ENCODE measurements at regions not wholly inside any gene's neighbourhood (a gene's known extent, or its start where the extent isn't known, plus 50 kb on each side); places are given as distances from the start of the nearest gene placed in this dataset.

- Histone ChIP-seq H3K4me1 (ENCODE audit: control insufficient read depth, insufficient read depth, low read length) (no peaks in the 10 kb centered on the region), H3K27me3 (ENCODE audit: control insufficient read depth in 1 of 2, insufficient read depth in 2 of 2, low read length in 2 of 2) (no peaks in the 10 kb centered on the region), H3K4me3 (ENCODE audit: low read length in 2 of 2) (no peak overlapping the region), H3K36me3 (ENCODE audit: control insufficient read depth in 2 of 2, insufficient read depth in 2 of 2, low read length in 2 of 2) (no peaks in the 10 kb centered on the region), H3K9ac (ENCODE audit: low read length in 2 of 2) (no peak overlapping the region), H3K9me3 (ENCODE audit: control insufficient read depth in 2 of 2, low read length in 2 of 2) (peaks cover 0 to 2% of the 10 kb centered on the region in 2 donors), H3K27ac (ENCODE audit: low read length) (no peak overlapping the region)
Measured at GRCh38 chr3:55297245-55297644, 189.9 kb downstream of the WNT5A start.

GRCh38 chr3:55296791-55297190, 190.3 kb downstream of the WNT5A start:
- Histone ChIP-seq H3K36me3 (ENCODE audit: control insufficient read depth in 2 of 2, insufficient read depth in 2 of 2, low read length in 2 of 2) (no peaks in the 10 kb centered on the region), H3K4me1 (ENCODE audit: control insufficient read depth, insufficient read depth, low read length) (no peaks in the 10 kb centered on the region), H3K9ac (ENCODE audit: low read length in 2 of 2) (no peak overlapping the region), H3K4me3 (ENCODE audit: low read length in 2 of 2) (no peak overlapping the region), H3K27me3 (ENCODE audit: control insufficient read depth in 1 of 2, insufficient read depth in 2 of 2, low read length in 2 of 2) (no peaks in the 10 kb centered on the region), H3K27ac (ENCODE audit: low read length) (no peak overlapping the region), H3K9me3 (ENCODE audit: control insufficient read depth in 2 of 2, low read length in 2 of 2) (peaks cover 0 to 2% of the 10 kb centered on the region in 2 donors)

GRCh38 chr3:55296030-55296429, 191.1 kb downstream of the WNT5A start:
- Histone ChIP-seq H3K9me3 (ENCODE audit: control insufficient read depth in 2 of 2, low read length in 2 of 2) (peaks cover 0 to 2% of the 10 kb centered on the region in 2 donors), H3K27me3 (ENCODE audit: control insufficient read depth in 1 of 2, insufficient read depth in 2 of 2, low read length in 2 of 2) (no peaks in the 10 kb centered on the region), H3K4me1 (ENCODE audit: control insufficient read depth, insufficient read depth, low read length) (no peaks in the 10 kb centered on the region), H3K4me3 (ENCODE audit: low read length in 2 of 2) (no peak overlapping the region), H3K36me3 (ENCODE audit: control insufficient read depth in 2 of 2, insufficient read depth in 2 of 2, low read length in 2 of 2) (no peaks in the 10 kb centered on the region), H3K27ac (ENCODE audit: low read length) (no peak overlapping the region), H3K9ac (ENCODE audit: low read length in 2 of 2) (no peak overlapping the region)

GRCh38 chr3:55294557-55294956, 192.5 kb downstream of the WNT5A start:
- Histone ChIP-seq H3K9me3 (ENCODE audit: control insufficient read depth in 2 of 2, low read length in 2 of 2) (peaks cover 0 to 2% of the 10 kb centered on the region in 2 donors), H3K4me1 (ENCODE audit: control insufficient read depth, insufficient read depth, low read length) (no peaks in the 10 kb centered on the region), H3K27ac (ENCODE audit: low read length) (no peak overlapping the region), H3K27me3 (ENCODE audit: control insufficient read depth in 1 of 2, insufficient read depth in 2 of 2, low read length in 2 of 2) (no peaks in the 10 kb centered on the region), H3K4me3 (ENCODE audit: low read length in 2 of 2) (no peak overlapping the region), H3K9ac (ENCODE audit: low read length in 2 of 2) (no peak overlapping the region), H3K36me3 (ENCODE audit: control insufficient read depth in 2 of 2, insufficient read depth in 2 of 2, low read length in 2 of 2) (no peaks in the 10 kb centered on the region)

- H3K36me3 ChIP-seq (ENCODE audit: control insufficient read depth in 2 of 2, insufficient read depth in 2 of 2, low read length in 2 of 2): no peaks in the 10 kb centered on the region
- no peaks in the 10 kb centered on the region for H3K27me3 ChIP-seq (ENCODE audit: control insufficient read depth in 1 of 2, insufficient read depth in 2 of 2, low read length in 2 of 2)
- no peaks in the 10 kb centered on the region for H3K4me1 ChIP-seq (ENCODE audit: control insufficient read depth, insufficient read depth, low read length)
- H3K9me3 ChIP-seq (ENCODE audit: control insufficient read depth in 2 of 2, low read length in 2 of 2): peaks cover 0 to 2% of the 10 kb centered on the region in 2 donors
- H3K27ac ChIP-seq (ENCODE audit: low read length): no peak overlapping the region
- no peak overlapping the region for H3K4me3 ChIP-seq (ENCODE audit: low read length in 2 of 2)
- H3K9ac ChIP-seq (ENCODE audit: low read length in 2 of 2): no peak overlapping the region
Measured at GRCh38 chr3:55292360-55292759, 194.7 kb downstream of the WNT5A start.

GRCh38 chr3:55288657-55289056, 198.4 kb downstream of the WNT5A start:
- Histone ChIP-seq H3K4me3 (ENCODE audit: low read length in 2 of 2) (no peak overlapping the region), H3K9me3 (ENCODE audit: control insufficient read depth in 2 of 2, low read length in 2 of 2) (peaks cover 0 to 4% of the 10 kb centered on the region in 2 donors), H3K9ac (ENCODE audit: low read length in 2 of 2) (no peak overlapping the region), H3K36me3 (ENCODE audit: control insufficient read depth in 2 of 2, insufficient read depth in 2 of 2, low read length in 2 of 2) (no peaks in the 10 kb centered on the region), H3K27ac (ENCODE audit: low read length) (no peak overlapping the region), H3K4me1 (ENCODE audit: control insufficient read depth, insufficient read depth, low read length) (no peaks in the 10 kb centered on the region), H3K27me3 (ENCODE audit: control insufficient read depth in 1 of 2, insufficient read depth in 2 of 2, low read length in 2 of 2) (no peaks in the 10 kb centered on the region)

GRCh38 chr3:55286693-55287092, 200.4 kb downstream of the WNT5A start:
- peaks cover 0 to 4% of the 10 kb centered on the region in 2 donors for H3K9me3 ChIP-seq (ENCODE audit: control insufficient read depth in 2 of 2, low read length in 2 of 2)

GRCh38 chr3:55285156-55285555, 201.9 kb downstream of the WNT5A start:
- H3K9ac ChIP-seq (ENCODE audit: low read length in 2 of 2): no peak overlapping the region

More at GRCh38 chr3:55286693-55287092, 200.4 kb downstream of the WNT5A start:
- Histone ChIP-seq H3K9ac (ENCODE audit: low read length in 2 of 2) (no peak overlapping the region), H3K4me1 (ENCODE audit: control insufficient read depth, insufficient read depth, low read length) (no peaks in the 10 kb centered on the region), H3K36me3 (ENCODE audit: control insufficient read depth in 2 of 2, insufficient read depth in 2 of 2, low read length in 2 of 2) (no peaks in the 10 kb centered on the region), H3K27ac (ENCODE audit: low read length) (no peak overlapping the region), H3K4me3 (ENCODE audit: low read length in 2 of 2) (no peak overlapping the region), H3K27me3 (ENCODE audit: control insufficient read depth in 1 of 2, insufficient read depth in 2 of 2, low read length in 2 of 2) (no peaks in the 10 kb centered on the region)

GRCh38 chr3:55283441-55283925, 203.6 kb downstream of the WNT5A start:
- Histone ChIP-seq H3K27me3 (ENCODE audit: control insufficient read depth in 1 of 2, insufficient read depth in 2 of 2, low read length in 2 of 2) (no peaks in the 10 kb centered on the region), H3K4me3 (ENCODE audit: low read length in 2 of 2) (no peak overlapping the region), H3K9me3 (ENCODE audit: control insufficient read depth in 2 of 2, low read length in 2 of 2) (peaks cover 0 to 4% of the 10 kb centered on the region in 2 donors), H3K9ac (ENCODE audit: low read length in 2 of 2) (no peak overlapping the region), H3K36me3 (ENCODE audit: control insufficient read depth in 2 of 2, insufficient read depth in 2 of 2, low read length in 2 of 2) (no peaks in the 10 kb centered on the region), H3K4me1 (ENCODE audit: control insufficient read depth, insufficient read depth, low read length) (no peaks in the 10 kb centered on the region), H3K27ac (ENCODE audit: low read length) (no peak overlapping the region)

More at GRCh38 chr3:55285156-55285555, 201.9 kb downstream of the WNT5A start:
- peaks cover 0 to 4% of the 10 kb centered on the region in 2 donors for H3K9me3 ChIP-seq (ENCODE audit: control insufficient read depth in 2 of 2, low read length in 2 of 2)
- H3K36me3 ChIP-seq (ENCODE audit: control insufficient read depth in 2 of 2, insufficient read depth in 2 of 2, low read length in 2 of 2): no peaks in the 10 kb centered on the region
- H3K4me1 ChIP-seq (ENCODE audit: control insufficient read depth, insufficient read depth, low read length): no peaks in the 10 kb centered on the region
- H3K27me3 ChIP-seq (ENCODE audit: control insufficient read depth in 1 of 2, insufficient read depth in 2 of 2, low read length in 2 of 2): no peaks in the 10 kb centered on the region
- no peak overlapping the region for H3K27ac ChIP-seq (ENCODE audit: low read length)
- no peak overlapping the region for H3K4me3 ChIP-seq (ENCODE audit: low read length in 2 of 2)

- no peaks in the 10 kb centered on the region for H3K27me3 ChIP-seq (ENCODE audit: control insufficient read depth in 1 of 2, insufficient read depth in 2 of 2, low read length in 2 of 2)
- no peaks in the 10 kb centered on the region for H3K36me3 ChIP-seq (ENCODE audit: control insufficient read depth in 2 of 2, insufficient read depth in 2 of 2, low read length in 2 of 2)
- no peak overlapping the region for H3K9ac ChIP-seq (ENCODE audit: low read length in 2 of 2)
- H3K27ac ChIP-seq (ENCODE audit: low read length): no peak overlapping the region
- H3K4me1 ChIP-seq (ENCODE audit: control insufficient read depth, insufficient read depth, low read length): no peaks in the 10 kb centered on the region
- peaks cover 0 to 4% of the 10 kb centered on the region in 2 donors for H3K9me3 ChIP-seq (ENCODE audit: control insufficient read depth in 2 of 2, low read length in 2 of 2)
- no peak overlapping the region for H3K4me3 ChIP-seq (ENCODE audit: low read length in 2 of 2)
Measured at GRCh38 chr3:55282994-55283393, 204.1 kb downstream of the WNT5A start.

- no peaks in the 10 kb centered on the region for H3K36me3 ChIP-seq (ENCODE audit: control insufficient read depth in 2 of 2, insufficient read depth in 2 of 2, low read length in 2 of 2)
- no peak overlapping the region for H3K9ac ChIP-seq (ENCODE audit: low read length in 2 of 2)
- H3K27me3 ChIP-seq (ENCODE audit: control insufficient read depth in 1 of 2, insufficient read depth in 2 of 2, low read length in 2 of 2): no peaks in the 10 kb centered on the region
- H3K4me1 ChIP-seq (ENCODE audit: control insufficient read depth, insufficient read depth, low read length): no peaks in the 10 kb centered on the region
- H3K9me3 ChIP-seq (ENCODE audit: control insufficient read depth in 2 of 2, low read length in 2 of 2): no peaks in the 10 kb centered on the region
- H3K27ac ChIP-seq (ENCODE audit: low read length): no peak overlapping the region
- H3K4me3 ChIP-seq (ENCODE audit: low read length in 2 of 2): no peak overlapping the region
Measured at GRCh38 chr3:55272031-55272645, 215.0 kb downstream of the WNT5A start.

Measured in stomach smooth muscle (tissue), 2 donors.